GM23338 (cell line): ENCODE measurements at regions not wholly inside any gene's neighbourhood (a gene's known extent, or its start where the extent isn't known, plus 50 kb on each side); places are given as distances from the start of the nearest gene placed in this dataset.

Experiments used
- ATAC-seq: fragments of 200-7000 bp; cut with Tn5 transposase; 3 replicates; pipeline ENCODE4 v1.9.1; 2020
- DNase-seq: peaks from one replicate; pipeline ENCODE4 v3.0.0-alpha.2; 2015; ENCODE audit warnings: low spot score
- H2AFZ ChIP-seq: fragments of 200-600 bp; sonication (generic); 2 replicates; pipeline ENCODE4 v1.8.0; 2016; ENCODE audit warnings: antibody characterized with exemption, mild to moderate bottlenecking, moderate library complexity
- H3F3A ChIP-seq: fragments of 200-600 bp; sonication (generic); replicated peaks from 2 replicates; pipeline ENCODE4 v1.8.0; 2017; ENCODE audit warnings: antibody characterized with exemption, mixed run types, low read depth
- H3K27ac ChIP-seq: fragments of 200-600 bp; sonication (generic); 2 replicates; pipeline ENCODE4 v1.6.1; 2016; ENCODE audit warnings: low read depth
- H3K27me3 ChIP-seq: fragments of 200-600 bp; sonication (generic); 2 replicates; pipeline ENCODE4 v1.8.0; 2016; ENCODE audit warnings: mild to moderate bottlenecking, mixed run types, moderate library complexity; ENCODE audit not compliant: insufficient read depth
- H3K36me3 ChIP-seq: fragments of 200-600 bp; sonication (generic); 2 replicates; pipeline ENCODE4 v1.8.0; 2016; ENCODE audit warnings: mild to moderate bottlenecking; ENCODE audit not compliant: insufficient read depth
- H3K4me1 ChIP-seq: fragments of 200-600 bp; sonication (generic); 2 replicates; pipeline ENCODE4 v1.8.0; 2016; ENCODE audit warnings: mild to moderate bottlenecking, moderate library complexity; ENCODE audit not compliant: insufficient read depth
- H3K4me2 ChIP-seq: fragments of 200-600 bp; sonication (generic); 2 replicates; pipeline ENCODE4 v1.7.1; 2017; ENCODE audit warnings: mixed run types
- H3K4me3 ChIP-seq: fragments of 200-600 bp; sonication (generic); 2 replicates; pipeline ENCODE4 v1.6.1; 2016; ENCODE audit warnings: mixed run types
- H3K79me2 ChIP-seq: fragments of 200-600 bp; sonication (generic); replicated peaks from 2 replicates; pipeline ENCODE4 v1.8.0; 2017; ENCODE audit warnings: mild to moderate bottlenecking; ENCODE audit not compliant: insufficient read depth
- H3K9me2 ChIP-seq: fragments of 200-600 bp; sonication (generic); 2 replicates; pipeline ENCODE4 v1.8.0; 2017; ENCODE audit not compliant: insufficient read depth
- H4K20me1 ChIP-seq: fragments of 200-600 bp; sonication (generic); replicated peaks from 2 replicates; pipeline ENCODE4 v1.8.0; 2017; ENCODE audit warnings: mild to moderate bottlenecking; ENCODE audit not compliant: insufficient read depth
- H3K27ac Mint-ChIP-seq: 2 replicates; pipeline ENCODE4 v1.8.0; 2020; ENCODE audit warnings: inconsistent platforms, mild to moderate bottlenecking, moderate library complexity, mixed read lengths
- H3K27me3 Mint-ChIP-seq: 3 replicates; pipeline ENCODE4 v1.8.0; 2022; ENCODE audit warnings: low read depth, mild to moderate bottlenecking, moderate library complexity, mixed read lengths, inconsistent platforms; ENCODE audit not compliant: insufficient read depth, poor library complexity
- H3K36me3 Mint-ChIP-seq: 3 replicates; pipeline ENCODE4 v1.8.0; 2021; ENCODE audit warnings: low read depth, mild to moderate bottlenecking, inconsistent platforms, moderate library complexity, mixed read lengths
- H3K4me1 Mint-ChIP-seq: 3 replicates; pipeline ENCODE4 v1.8.0; 2020; ENCODE audit warnings: mild to moderate bottlenecking, inconsistent platforms, mixed read lengths
- H3K4me3 Mint-ChIP-seq: 3 replicates; pipeline ENCODE4 v1.8.0; 2021; ENCODE audit warnings: moderate library complexity, mild to moderate bottlenecking, inconsistent platforms, mixed read lengths
- H3K9me3 Mint-ChIP-seq: 3 replicates; pipeline ENCODE4 v1.8.0; 2020; ENCODE audit warnings: moderate library complexity, mild to moderate bottlenecking, inconsistent platforms, mixed read lengths
- CREB1 ChIP-seq: fragments of 250-450 bp; sonication (Bioruptor Pico); IDR thresholded peaks from 2 replicates; pipeline ENCODE4 v1.5.0; 2020; ENCODE audit warnings: low read depth, mild to moderate bottlenecking, moderate library complexity
- EZH2 ChIP-seq: fragments of 200-600 bp; sonication (generic); IDR thresholded peaks from one replicate; pipeline ENCODE4 v1.8.0; 2017; ENCODE audit warnings: antibody characterized with exemption, mild to moderate bottlenecking, low read depth; ENCODE audit not compliant: unreplicated experiment
- EZH2phosphoT487 ChIP-seq: fragments of 200-600 bp; sonication (generic); IDR thresholded peaks from one replicate; pipeline ENCODE4 v1.8.1; 2018; ENCODE audit warnings: antibody characterized with exemption; ENCODE audit not compliant: unreplicated experiment
- JUNB ChIP-seq: IDR thresholded peaks from one replicate; pipeline ENCODE4 v1.6.1; 2016; ENCODE audit warnings: antibody characterized with exemption; ENCODE audit not compliant: unreplicated experiment
- NANOG ChIP-seq: IDR thresholded peaks from 2 replicates; pipeline ENCODE4 v1.6.1; 2016; ENCODE audit warnings: antibody characterized with exemption, borderline replicate concordance
- POLR2AphosphoS5 ChIP-seq: IDR thresholded peaks from 2 replicates; pipeline ENCODE4 v1.6.1; 2016; ENCODE audit warnings: antibody characterized with exemption, low read depth
- STAT1 ChIP-seq: IDR thresholded peaks from one replicate; pipeline ENCODE4 v1.6.1; 2016; ENCODE audit warnings: antibody characterized with exemption; ENCODE audit not compliant: unreplicated experiment
- ZNF114 ChIP-seq: fragments of 250-450 bp; sonication (Bioruptor Pico); IDR thresholded peaks from 2 replicates; pipeline ENCODE4 v1.5.0; 2020; ENCODE audit warnings: mild to moderate bottlenecking, moderate library complexity
- ZNF331 ChIP-seq: fragments of 250-450 bp; sonication (Bioruptor Pico); IDR thresholded peaks from 2 replicates; pipeline ENCODE4 v1.5.0; 2020; ENCODE audit warnings: low read depth, mild to moderate bottlenecking, moderate library complexity
- TF ChIP-seq, protein P1 (sequence below): IDR thresholded peaks from 2 replicates; pipeline ENCODE4 v1.6.1; 2016; ENCODE audit warnings: antibody characterized with exemption
- TF ChIP-seq, protein P2 (sequence below), 2 experiments: fragments of 200-600 bp in 1 of 2; sonication (generic) in 1 of 2; conservative IDR thresholded peaks; 2 replicates each; pipeline versions ENCODE4 v1.5.1 to v1.6.1; 2016 to 2017; ENCODE audit warnings: antibody characterized with exemption in 2 of 2, low read depth in 2 of 2, mild to moderate bottlenecking in 2 of 2, moderate library complexity in 1 of 2
- TF ChIP-seq, protein P3 (sequence below): fragments of 250-450 bp; sonication (Bioruptor Pico); IDR thresholded peaks from 2 replicates; pipeline ENCODE4 v1.5.0; 2020; ENCODE audit warnings: mild to moderate bottlenecking, moderate library complexity
- TF ChIP-seq, protein P4 (sequence below): IDR thresholded peaks from one replicate; pipeline ENCODE4 v1.6.1; 2018; ENCODE audit warnings: antibody characterized with exemption; ENCODE audit not compliant: unreplicated experiment

DNA sequence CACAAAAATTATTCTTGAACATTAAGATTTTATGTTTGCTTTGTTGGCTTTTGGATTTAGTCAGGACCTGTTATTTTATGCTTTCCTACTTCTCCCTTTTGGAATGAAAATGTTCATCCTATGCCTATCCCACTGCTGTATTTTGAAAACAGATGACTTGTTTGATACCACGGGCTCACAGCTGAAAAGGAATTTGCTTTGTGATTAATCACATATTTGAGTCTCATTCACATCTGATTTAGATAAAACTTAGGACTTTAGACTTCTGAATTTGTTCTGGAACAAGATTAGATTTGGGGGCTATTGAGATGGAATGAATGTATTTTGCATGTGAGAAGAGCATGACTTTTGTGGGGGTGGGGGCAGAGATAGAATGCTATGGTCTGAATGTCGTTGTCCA is 1012.6 kb downstream of the CDH11 start:
- Histone ChIP-seq H3F3A (no peaks in the 10 kb centered on the region), H3K27me3 (no peaks in the 10 kb centered on the region), H3K4me1 (no peaks in the 10 kb centered on the region), H3K4me2 (no peak overlapping the region), H4K20me1 (no peaks in the 10 kb centered on the region), H2AFZ (no peak overlapping the region), H3K36me3 (no peaks in the 10 kb centered on the region), H3K4me3 (no peak overlapping the region), H3K27ac (no peak overlapping the region), H3K79me2 (no peaks in the 10 kb centered on the region), H3K9me2 (no peaks in the 10 kb centered on the region)
- ATAC-seq (no peak), DNase-seq (no peak)
- no peaks in the 10 kb centered on the region; the same call in 2 of the 3 replicates for H3K4me1 Mint-ChIP-seq
- no peak overlapping the region for H3K27ac Mint-ChIP-seq
- H3K36me3 Mint-ChIP-seq: no peaks in the 10 kb centered on the region
- TF ChIP-seq, protein P1, sequence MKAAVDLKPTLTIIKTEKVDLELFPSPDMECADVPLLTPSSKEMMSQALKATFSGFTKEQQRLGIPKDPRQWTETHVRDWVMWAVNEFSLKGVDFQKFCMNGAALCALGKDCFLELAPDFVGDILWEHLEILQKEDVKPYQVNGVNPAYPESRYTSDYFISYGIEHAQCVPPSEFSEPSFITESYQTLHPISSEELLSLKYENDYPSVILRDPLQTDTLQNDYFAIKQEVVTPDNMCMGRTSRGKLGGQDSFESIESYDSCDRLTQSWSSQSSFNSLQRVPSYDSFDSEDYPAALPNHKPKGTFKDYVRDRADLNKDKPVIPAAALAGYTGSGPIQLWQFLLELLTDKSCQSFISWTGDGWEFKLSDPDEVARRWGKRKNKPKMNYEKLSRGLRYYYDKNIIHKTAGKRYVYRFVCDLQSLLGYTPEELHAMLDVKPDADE: no peak
- TF ChIP-seq EZH2phosphoT487 (no peak), ZNF114 (CRISPR knock-in tag) (no peak), STAT1 (no peak), JUNB (no peak), NANOG (no peak), CREB1 (CRISPR knock-in tag) (no peak), POLR2AphosphoS5 (no peak), EZH2 (no peak), ZNF331 (CRISPR knock-in tag) (no peak)
- TF ChIP-seq, protein P2, sequence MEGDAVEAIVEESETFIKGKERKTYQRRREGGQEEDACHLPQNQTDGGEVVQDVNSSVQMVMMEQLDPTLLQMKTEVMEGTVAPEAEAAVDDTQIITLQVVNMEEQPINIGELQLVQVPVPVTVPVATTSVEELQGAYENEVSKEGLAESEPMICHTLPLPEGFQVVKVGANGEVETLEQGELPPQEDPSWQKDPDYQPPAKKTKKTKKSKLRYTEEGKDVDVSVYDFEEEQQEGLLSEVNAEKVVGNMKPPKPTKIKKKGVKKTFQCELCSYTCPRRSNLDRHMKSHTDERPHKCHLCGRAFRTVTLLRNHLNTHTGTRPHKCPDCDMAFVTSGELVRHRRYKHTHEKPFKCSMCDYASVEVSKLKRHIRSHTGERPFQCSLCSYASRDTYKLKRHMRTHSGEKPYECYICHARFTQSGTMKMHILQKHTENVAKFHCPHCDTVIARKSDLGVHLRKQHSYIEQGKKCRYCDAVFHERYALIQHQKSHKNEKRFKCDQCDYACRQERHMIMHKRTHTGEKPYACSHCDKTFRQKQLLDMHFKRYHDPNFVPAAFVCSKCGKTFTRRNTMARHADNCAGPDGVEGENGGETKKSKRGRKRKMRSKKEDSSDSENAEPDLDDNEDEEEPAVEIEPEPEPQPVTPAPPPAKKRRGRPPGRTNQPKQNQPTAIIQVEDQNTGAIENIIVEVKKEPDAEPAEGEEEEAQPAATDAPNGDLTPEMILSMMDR (conservative IDR thresholded peaks at IDR 0.05; ENCODE audit: low read depth in 2 of 2): no peak
- TF ChIP-seq, protein P3, sequence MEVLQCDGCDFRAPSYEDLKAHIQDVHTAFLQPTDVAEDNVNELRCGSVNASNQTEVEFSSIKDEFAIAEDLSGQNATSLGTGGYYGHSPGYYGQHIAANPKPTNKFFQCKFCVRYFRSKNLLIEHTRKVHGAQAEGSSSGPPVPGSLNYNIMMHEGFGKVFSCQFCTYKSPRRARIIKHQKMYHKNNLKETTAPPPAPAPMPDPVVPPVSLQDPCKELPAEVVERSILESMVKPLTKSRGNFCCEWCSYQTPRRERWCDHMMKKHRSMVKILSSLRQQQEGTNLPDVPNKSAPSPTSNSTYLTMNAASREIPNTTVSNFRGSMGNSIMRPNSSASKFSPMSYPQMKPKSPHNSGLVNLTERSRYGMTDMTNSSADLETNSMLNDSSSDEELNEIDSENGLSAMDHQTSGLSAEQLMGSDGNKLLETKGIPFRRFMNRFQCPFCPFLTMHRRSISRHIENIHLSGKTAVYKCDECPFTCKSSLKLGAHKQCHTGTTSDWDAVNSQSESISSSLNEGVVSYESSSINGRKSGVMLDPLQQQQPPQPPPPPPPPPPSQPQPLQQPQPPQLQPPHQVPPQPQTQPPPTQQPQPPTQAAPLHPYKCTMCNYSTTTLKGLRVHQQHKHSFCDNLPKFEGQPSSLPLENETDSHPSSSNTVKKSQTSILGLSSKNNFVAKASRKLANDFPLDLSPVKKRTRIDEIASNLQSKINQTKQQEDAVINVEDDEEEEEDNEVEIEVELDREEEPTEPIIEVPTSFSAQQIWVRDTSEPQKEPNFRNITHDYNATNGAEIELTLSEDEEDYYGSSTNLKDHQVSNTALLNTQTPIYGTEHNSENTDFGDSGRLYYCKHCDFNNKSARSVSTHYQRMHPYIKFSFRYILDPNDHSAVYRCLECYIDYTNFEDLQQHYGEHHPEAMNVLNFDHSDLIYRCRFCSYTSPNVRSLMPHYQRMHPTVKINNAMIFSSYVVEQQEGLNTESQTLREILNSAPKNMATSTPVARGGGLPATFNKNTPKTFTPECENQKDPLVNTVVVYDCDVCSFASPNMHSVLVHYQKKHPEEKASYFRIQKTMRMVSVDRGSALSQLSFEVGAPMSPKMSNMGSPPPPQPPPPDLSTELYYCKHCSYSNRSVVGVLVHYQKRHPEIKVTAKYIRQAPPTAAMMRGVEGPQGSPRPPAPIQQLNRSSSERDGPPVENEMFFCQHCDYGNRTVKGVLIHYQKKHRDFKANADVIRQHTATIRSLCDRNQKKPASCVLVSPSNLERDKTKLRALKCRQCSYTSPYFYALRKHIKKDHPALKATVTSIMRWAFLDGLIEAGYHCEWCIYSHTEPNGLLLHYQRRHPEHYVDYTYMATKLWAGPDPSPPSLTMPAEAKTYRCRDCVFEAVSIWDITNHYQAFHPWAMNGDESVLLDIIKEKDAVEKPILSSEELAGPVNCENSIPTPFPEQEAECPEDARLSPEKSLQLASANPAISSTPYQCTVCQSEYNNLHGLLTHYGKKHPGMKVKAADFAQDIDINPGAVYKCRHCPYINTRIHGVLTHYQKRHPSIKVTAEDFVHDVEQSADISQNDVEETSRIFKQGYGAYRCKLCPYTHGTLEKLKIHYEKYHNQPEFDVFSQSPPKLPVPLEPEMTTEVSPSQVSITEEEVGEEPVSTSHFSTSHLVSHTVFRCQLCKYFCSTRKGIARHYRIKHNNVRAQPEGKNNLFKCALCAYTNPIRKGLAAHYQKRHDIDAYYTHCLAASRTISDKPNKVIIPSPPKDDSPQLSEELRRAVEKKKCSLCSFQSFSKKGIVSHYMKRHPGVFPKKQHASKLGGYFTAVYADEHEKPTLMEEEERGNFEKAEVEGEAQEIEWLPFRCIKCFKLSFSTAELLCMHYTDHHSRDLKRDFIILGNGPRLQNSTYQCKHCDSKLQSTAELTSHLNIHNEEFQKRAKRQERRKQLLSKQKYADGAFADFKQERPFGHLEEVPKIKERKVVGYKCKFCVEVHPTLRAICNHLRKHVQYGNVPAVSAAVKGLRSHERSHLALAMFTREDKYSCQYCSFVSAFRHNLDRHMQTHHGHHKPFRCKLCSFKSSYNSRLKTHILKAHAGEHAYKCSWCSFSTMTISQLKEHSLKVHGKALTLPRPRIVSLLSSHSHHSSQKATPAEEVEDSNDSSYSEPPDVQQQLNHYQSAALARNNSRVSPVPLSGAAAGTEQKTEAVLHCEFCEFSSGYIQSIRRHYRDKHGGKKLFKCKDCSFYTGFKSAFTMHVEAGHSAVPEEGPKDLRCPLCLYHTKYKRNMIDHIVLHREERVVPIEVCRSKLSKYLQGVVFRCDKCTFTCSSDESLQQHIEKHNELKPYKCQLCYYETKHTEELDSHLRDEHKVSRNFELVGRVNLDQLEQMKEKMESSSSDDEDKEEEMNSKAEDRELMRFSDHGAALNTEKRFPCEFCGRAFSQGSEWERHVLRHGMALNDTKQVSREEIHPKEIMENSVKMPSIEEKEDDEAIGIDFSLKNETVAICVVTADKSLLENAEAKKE (CRISPR knock-in tag): no peak
- TF ChIP-seq, protein P4, sequence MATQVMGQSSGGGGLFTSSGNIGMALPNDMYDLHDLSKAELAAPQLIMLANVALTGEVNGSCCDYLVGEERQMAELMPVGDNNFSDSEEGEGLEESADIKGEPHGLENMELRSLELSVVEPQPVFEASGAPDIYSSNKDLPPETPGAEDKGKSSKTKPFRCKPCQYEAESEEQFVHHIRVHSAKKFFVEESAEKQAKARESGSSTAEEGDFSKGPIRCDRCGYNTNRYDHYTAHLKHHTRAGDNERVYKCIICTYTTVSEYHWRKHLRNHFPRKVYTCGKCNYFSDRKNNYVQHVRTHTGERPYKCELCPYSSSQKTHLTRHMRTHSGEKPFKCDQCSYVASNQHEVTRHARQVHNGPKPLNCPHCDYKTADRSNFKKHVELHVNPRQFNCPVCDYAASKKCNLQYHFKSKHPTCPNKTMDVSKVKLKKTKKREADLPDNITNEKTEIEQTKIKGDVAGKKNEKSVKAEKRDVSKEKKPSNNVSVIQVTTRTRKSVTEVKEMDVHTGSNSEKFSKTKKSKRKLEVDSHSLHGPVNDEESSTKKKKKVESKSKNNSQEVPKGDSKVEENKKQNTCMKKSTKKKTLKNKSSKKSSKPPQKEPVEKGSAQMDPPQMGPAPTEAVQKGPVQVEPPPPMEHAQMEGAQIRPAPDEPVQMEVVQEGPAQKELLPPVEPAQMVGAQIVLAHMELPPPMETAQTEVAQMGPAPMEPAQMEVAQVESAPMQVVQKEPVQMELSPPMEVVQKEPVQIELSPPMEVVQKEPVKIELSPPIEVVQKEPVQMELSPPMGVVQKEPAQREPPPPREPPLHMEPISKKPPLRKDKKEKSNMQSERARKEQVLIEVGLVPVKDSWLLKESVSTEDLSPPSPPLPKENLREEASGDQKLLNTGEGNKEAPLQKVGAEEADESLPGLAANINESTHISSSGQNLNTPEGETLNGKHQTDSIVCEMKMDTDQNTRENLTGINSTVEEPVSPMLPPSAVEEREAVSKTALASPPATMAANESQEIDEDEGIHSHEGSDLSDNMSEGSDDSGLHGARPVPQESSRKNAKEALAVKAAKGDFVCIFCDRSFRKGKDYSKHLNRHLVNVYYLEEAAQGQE: no peak
- H3K4me3 Mint-ChIP-seq: no peak overlapping the region
- no peaks in the 10 kb centered on the region for H3K9me3 Mint-ChIP-seq
- H3K27me3 Mint-ChIP-seq: no peaks in the 10 kb centered on the region
